OCI-LY1 (cell line): ENCODE measurements at regions not wholly inside any gene's neighbourhood (a gene's known extent, or its start where the extent isn't known, plus 50 kb on each side); places are given as distances from the start of the nearest gene placed in this dataset.

Source experiments
- H2AFZ ChIP-seq: fragments of 200-600 bp; sonication (generic), shearing (Covaris generic); 2 replicates; pipeline ENCODE4 v1.6.0; 2014; ENCODE audit warnings: antibody characterized with exemption, mild to moderate bottlenecking, low read length
- H3F3A ChIP-seq: fragments of 200-600 bp; sonication (generic), shearing (Covaris generic); 2 replicates; pipeline ENCODE4 v1.6.0; 2014; ENCODE audit warnings: mild to moderate bottlenecking, antibody characterized with exemption, low read length, moderate library complexity; ENCODE audit not compliant: insufficient read depth
- H3K27ac ChIP-seq: fragments of 200-600 bp; sonication (generic); 2 replicates; pipeline ENCODE4 v1.5.1; 2014; ENCODE audit warnings: low read length, mixed run types, mild to moderate bottlenecking, low read depth; ENCODE audit not compliant: poor library complexity, severe bottlenecking
- H3K27me3 ChIP-seq: fragments of 200-600 bp; sonication (generic); 2 replicates; pipeline ENCODE4 v1.6.0; 2014; ENCODE audit warnings: antibody characterized with exemption, mild to moderate bottlenecking, low read length, moderate library complexity; ENCODE audit not compliant: insufficient read depth
- H3K36me3 ChIP-seq: fragments of 200-600 bp; sonication (generic); 2 replicates; pipeline ENCODE4 v1.6.1; 2014; ENCODE audit warnings: mild to moderate bottlenecking, antibody characterized with exemption, low read length, moderate library complexity, mixed read lengths; ENCODE audit not compliant: insufficient read depth
- H3K4me1 ChIP-seq: fragments of 200-600 bp; sonication (generic); 2 replicates; pipeline ENCODE4 v1.5.1; 2014; ENCODE audit warnings: mild to moderate bottlenecking, low read length, moderate library complexity; ENCODE audit not compliant: insufficient read depth, severe bottlenecking
- H3K4me2 ChIP-seq: fragments of 200-600 bp; sonication (generic), shearing (Covaris generic); 2 replicates; pipeline ENCODE4 v1.6.1; 2014; ENCODE audit warnings: low read length
- H3K4me3 ChIP-seq: fragments of 200-600 bp; sonication (generic); 2 replicates; pipeline ENCODE4 v1.5.1; 2014; ENCODE audit warnings: low read length, low read depth, mild to moderate bottlenecking, mixed read lengths; ENCODE audit not compliant: poor library complexity, severe bottlenecking
- H3K79me2 ChIP-seq: fragments of 200-600 bp; shearing (Covaris generic); 2 replicates; pipeline ENCODE4 v1.6.1; 2016; ENCODE audit warnings: mixed run types, low read length, mixed read lengths; ENCODE audit not compliant: insufficient read depth
- H3K9ac ChIP-seq: fragments of 200-600 bp; sonication (generic), shearing (Covaris generic); 2 replicates; pipeline ENCODE4 v1.6.1; 2014; ENCODE audit warnings: mild to moderate bottlenecking, low read length, mixed read lengths
- H3K9me2 ChIP-seq: fragments of 200-600 bp; sonication (generic), shearing (Covaris generic); 2 replicates; pipeline ENCODE4 v1.6.1; 2014; ENCODE audit warnings: low read depth, mild to moderate bottlenecking, low read length, mixed read lengths
- H3K9me3 ChIP-seq: fragments of 200-600 bp; shearing (Covaris generic); 2 replicates; pipeline ENCODE4 v1.6.1; 2014; ENCODE audit warnings: low read length, mixed read lengths
- H4K20me1 ChIP-seq: fragments of 200-600 bp; sonication (generic), shearing (Covaris generic); 2 replicates; pipeline ENCODE4 v1.6.0; 2016; ENCODE audit warnings: mild to moderate bottlenecking, low read length; ENCODE audit not compliant: insufficient read depth
- EZH2 ChIP-seq: fragments of 200-600 bp; sonication (generic), shearing (Covaris generic); IDR thresholded peaks from 2 replicates; pipeline ENCODE4 v1.8.0; 2017; ENCODE audit warnings: borderline replicate concordance, mixed run types, mild to moderate bottlenecking, antibody characterized with exemption, low read length, moderate library complexity, mixed read lengths
- TF ChIP-seq, protein P1 (sequence below): fragments of 200-600 bp; sonication (generic), shearing (Covaris generic); IDR thresholded peaks from 2 replicates; pipeline ENCODE4 v1.5.1; 2017; ENCODE audit warnings: mild to moderate bottlenecking, antibody characterized with exemption, low read length, moderate library complexity, mixed read lengths

DNA sequence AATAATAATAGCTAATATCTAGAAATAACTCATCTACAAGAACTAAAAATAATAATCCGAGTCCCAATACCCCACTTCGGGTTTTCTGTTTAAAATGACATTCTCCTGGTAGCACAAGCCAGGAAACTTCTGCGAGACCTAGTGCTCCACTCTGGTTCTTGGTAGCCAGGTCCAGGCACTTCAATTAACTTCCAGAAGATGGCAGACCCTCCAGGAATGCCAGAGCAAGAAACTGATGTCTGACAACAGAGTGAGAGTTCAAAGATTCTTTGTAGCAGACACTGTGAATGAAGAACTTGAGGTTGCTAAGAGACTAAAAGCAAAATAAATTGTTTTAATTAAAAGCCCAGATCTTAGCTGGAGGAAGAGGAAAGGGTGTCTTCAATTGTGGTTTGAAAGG is 1963.3 kb upstream of the CDH9 start:
- no peak overlapping the region for H3K9ac ChIP-seq
- H3K4me1 ChIP-seq, result no peaks in the 10 kb centered on the region
- no peaks in the 10 kb centered on the region for H3K9me2 ChIP-seq
- TF ChIP-seq EZH2, result no peak
- TF ChIP-seq, protein P1, sequence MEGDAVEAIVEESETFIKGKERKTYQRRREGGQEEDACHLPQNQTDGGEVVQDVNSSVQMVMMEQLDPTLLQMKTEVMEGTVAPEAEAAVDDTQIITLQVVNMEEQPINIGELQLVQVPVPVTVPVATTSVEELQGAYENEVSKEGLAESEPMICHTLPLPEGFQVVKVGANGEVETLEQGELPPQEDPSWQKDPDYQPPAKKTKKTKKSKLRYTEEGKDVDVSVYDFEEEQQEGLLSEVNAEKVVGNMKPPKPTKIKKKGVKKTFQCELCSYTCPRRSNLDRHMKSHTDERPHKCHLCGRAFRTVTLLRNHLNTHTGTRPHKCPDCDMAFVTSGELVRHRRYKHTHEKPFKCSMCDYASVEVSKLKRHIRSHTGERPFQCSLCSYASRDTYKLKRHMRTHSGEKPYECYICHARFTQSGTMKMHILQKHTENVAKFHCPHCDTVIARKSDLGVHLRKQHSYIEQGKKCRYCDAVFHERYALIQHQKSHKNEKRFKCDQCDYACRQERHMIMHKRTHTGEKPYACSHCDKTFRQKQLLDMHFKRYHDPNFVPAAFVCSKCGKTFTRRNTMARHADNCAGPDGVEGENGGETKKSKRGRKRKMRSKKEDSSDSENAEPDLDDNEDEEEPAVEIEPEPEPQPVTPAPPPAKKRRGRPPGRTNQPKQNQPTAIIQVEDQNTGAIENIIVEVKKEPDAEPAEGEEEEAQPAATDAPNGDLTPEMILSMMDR, result no peak
- H3K79me2 ChIP-seq, result no peaks in the 10 kb centered on the region
- H3K27ac ChIP-seq, result no peak overlapping the region
- H2AFZ ChIP-seq, result no peak overlapping the region
- H3K36me3 ChIP-seq, result no peaks in the 10 kb centered on the region
- H3K4me2 ChIP-seq, result no peak overlapping the region
- no peak overlapping the region for H3K4me3 ChIP-seq
- H4K20me1 ChIP-seq, result no peaks in the 10 kb centered on the region
- no peaks in the 10 kb centered on the region for H3F3A ChIP-seq
- no peaks in the 10 kb centered on the region for H3K9me3 ChIP-seq
- H3K27me3 ChIP-seq, result no peaks in the 10 kb centered on the region

- Histone ChIP-seq H3K36me3 (no peaks in the 10 kb centered on the region), H3K9me2 (no peaks in the 10 kb centered on the region; the same call in 1 of the 2 replicates), H3K79me2 (no peaks in the 10 kb centered on the region), H3K27me3 (no peaks in the 10 kb centered on the region), H3K9ac (no peak overlapping the region), H3K27ac (no peak overlapping the region), H2AFZ (no peak overlapping the region), H3K4me1 (no peaks in the 10 kb centered on the region), H4K20me1 (no peaks in the 10 kb centered on the region), H3K4me3 (no peak overlapping the region), H3K9me3 (no peaks in the 10 kb centered on the region), H3K4me2 (no peak overlapping the region), H3F3A (no peaks in the 10 kb centered on the region)
- TF ChIP-seq EZH2, result no peak
- TF ChIP-seq, protein P1, result no peak
Measured at GRCh38 chr5:28984639-28985038, 1946.3 kb upstream of the CDH9 start.

DNA sequence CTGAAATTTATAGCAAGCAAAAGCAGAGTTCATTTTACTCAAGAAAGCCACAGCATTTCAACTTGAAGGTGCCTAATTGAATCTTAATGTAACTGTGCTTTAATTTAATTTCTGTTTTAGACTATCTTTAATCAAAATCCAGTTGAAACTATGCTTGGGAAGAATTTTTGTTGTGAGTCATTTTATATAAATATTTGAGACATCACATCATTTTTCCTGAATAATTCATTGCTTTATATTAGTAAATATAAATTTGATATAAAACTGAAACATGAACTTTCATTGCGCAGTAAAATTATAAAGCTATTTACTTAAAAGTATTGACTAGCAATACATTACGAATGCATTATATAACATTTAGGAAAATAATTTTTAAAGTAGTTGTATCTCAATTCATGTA is 1937.1 kb upstream of the CDH9 start:
- Histone ChIP-seq H3K36me3 (no peaks in the 10 kb centered on the region), H3K4me3 (no peak overlapping the region), H3K79me2 (no peaks in the 10 kb centered on the region), H3K9ac (no peak overlapping the region), H3F3A (no peaks in the 10 kb centered on the region), H3K4me2 (no peak overlapping the region), H3K27me3 (no peaks in the 10 kb centered on the region), H3K27ac (no peak overlapping the region), H4K20me1 (no peaks in the 10 kb centered on the region), H3K4me1 (no peaks in the 10 kb centered on the region), H3K9me2 (no peaks in the 10 kb centered on the region; the same call in 1 of the 2 replicates), H2AFZ (no peak overlapping the region), H3K9me3 (no peaks in the 10 kb centered on the region)
- TF ChIP-seq EZH2, result no peak

GRCh38 chr5:28967848-28968247 is 1929.5 kb upstream of the CDH9 start:
- TF ChIP-seq, protein P1, result no peak
- TF ChIP-seq EZH2, result no peak
- Histone ChIP-seq H3F3A (no peaks in the 10 kb centered on the region), H3K27me3 (no peaks in the 10 kb centered on the region), H3K27ac (no peak overlapping the region), H3K4me3 (no peak overlapping the region), H2AFZ (no peak overlapping the region), H4K20me1 (no peaks in the 10 kb centered on the region), H3K79me2 (no peaks in the 10 kb centered on the region), H3K4me1 (no peaks in the 10 kb centered on the region), H3K4me2 (no peak overlapping the region), H3K9ac (no peak overlapping the region), H3K9me3 (no peaks in the 10 kb centered on the region), H3K9me2 (no peaks in the 10 kb centered on the region), H3K36me3 (no peaks in the 10 kb centered on the region)
